ENCODE measurements at regions not wholly inside any gene's neighbourhood (a gene's known extent, or its start where the extent isn't known, plus 50 kb on each side); places are given as distances from the start of the nearest gene placed in this dataset.

DNA sequence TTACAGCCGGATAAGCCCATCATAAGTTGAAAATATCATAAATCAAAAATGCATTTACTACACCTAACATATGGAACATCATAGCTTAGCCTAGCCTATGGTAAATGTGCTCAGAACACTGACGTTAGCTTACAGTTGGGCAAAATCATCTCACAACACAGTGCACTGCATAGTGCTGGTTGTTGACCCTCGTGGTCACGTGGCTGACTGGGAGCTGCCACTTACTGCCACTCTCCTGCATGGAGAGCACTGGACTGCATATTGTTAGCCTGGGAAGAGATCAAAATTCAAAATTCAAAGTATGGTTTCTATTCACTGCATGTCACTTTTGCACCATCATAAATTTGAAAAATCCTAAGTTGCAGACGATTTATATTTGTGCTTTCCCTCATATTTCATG lies 94.0 kb upstream of the CACNA2D3 start:
- Histone ChIP-seq H3K27ac (ENCODE audit: low read length) (no peak overlapping the region), H3K27me3 (ENCODE audit: control insufficient read depth, insufficient read depth, low read length) (no peaks in the 10 kb centered on the region), H3K9me3 (ENCODE audit: control insufficient read depth, insufficient read depth, low read length) (no peaks in the 10 kb centered on the region), H3K4me3 (ENCODE audit: low read length) (no peak overlapping the region), H3K36me3 (ENCODE audit: control insufficient read depth, insufficient read depth, low read length) (no peaks in the 10 kb centered on the region), H3K4me1 (ENCODE audit: control insufficient read depth, insufficient read depth, low read length) (no peaks in the 10 kb centered on the region)
- DNase-seq (ENCODE audit: low read depth, low spot score): no peak
- no CpG with 5 or more reads among the region's 5 CpGs for WGBS (ENCODE audit: insufficient coverage, insufficient read length)

DNA sequence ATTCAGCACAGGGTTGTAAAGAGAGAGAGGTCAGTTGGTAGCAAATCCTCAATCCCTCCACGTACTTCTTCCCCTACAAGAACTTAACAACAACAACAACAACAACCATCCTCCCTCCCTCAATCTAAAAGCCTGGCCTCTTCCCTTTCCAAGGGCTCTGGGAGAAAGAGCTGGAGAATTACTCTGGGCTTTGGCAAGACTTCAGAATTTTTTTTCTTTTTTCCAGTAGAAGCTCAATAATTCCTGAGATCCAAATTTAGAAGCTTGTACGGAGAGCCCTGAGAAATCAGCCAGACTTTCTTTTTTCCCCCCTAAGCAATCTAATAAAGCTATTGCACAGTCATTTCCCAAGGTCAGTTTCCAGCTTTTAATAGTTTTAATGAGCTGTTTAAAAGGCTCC lies 95.8 kb upstream of the CACNA2D3 start:
- WGBS (ENCODE audit: insufficient coverage, insufficient read length): 100% methylated on average over 1 of the region's 2 CpGs
- no peaks in the 10 kb centered on the region for H3K27me3 ChIP-seq (ENCODE audit: control insufficient read depth, insufficient read depth, low read length)
- H3K4me1 ChIP-seq (ENCODE audit: control insufficient read depth, insufficient read depth, low read length): no peaks in the 10 kb centered on the region
- no peaks in the 10 kb centered on the region for H3K9me3 ChIP-seq (ENCODE audit: control insufficient read depth, insufficient read depth, low read length)
- H3K27ac ChIP-seq (ENCODE audit: low read length): no peak overlapping the region
- no peaks in the 10 kb centered on the region for H3K36me3 ChIP-seq (ENCODE audit: control insufficient read depth, insufficient read depth, low read length)
- no peak overlapping the region for H3K4me3 ChIP-seq (ENCODE audit: low read length)
- no peak for DNase-seq (ENCODE audit: low read depth, low spot score)

DNA sequence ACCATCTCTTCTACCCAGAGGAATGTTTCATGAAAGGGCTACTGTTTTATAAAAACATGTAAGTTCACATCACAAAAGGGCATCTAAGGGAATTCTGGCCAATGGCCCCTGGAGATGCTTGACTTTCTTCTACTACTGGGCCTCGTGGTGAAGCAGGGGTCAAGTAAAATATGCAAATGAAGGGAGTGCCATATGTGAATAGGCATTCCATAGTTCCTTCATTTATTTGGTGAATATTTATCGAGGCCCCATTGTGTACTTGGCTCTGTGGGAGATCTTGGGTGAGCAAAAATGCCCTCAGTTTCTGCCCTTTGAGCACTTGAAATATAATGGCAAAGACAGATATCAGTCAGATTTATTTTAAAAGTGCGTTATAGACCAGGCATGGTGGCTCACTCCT lies 101.3 kb upstream of the CACNA2D3 start:
- no peaks in the 10 kb centered on the region for H3K9me3 ChIP-seq (ENCODE audit: control insufficient read depth, insufficient read depth, low read length)
- H3K36me3 ChIP-seq (ENCODE audit: control insufficient read depth, insufficient read depth, low read length): no peaks in the 10 kb centered on the region
- no peak for DNase-seq (ENCODE audit: low read depth, low spot score)
- no peak overlapping the region for H3K4me3 ChIP-seq (ENCODE audit: low read length)
- H3K27me3 ChIP-seq (ENCODE audit: control insufficient read depth, insufficient read depth, low read length): no peaks in the 10 kb centered on the region
- H3K27ac ChIP-seq (ENCODE audit: low read length): no peak overlapping the region
- no CpG with 5 or more reads among the region's 3 CpGs for WGBS (ENCODE audit: insufficient coverage, insufficient read length)
- no peaks in the 10 kb centered on the region for H3K4me1 ChIP-seq (ENCODE audit: control insufficient read depth, insufficient read depth, low read length)

DNA sequence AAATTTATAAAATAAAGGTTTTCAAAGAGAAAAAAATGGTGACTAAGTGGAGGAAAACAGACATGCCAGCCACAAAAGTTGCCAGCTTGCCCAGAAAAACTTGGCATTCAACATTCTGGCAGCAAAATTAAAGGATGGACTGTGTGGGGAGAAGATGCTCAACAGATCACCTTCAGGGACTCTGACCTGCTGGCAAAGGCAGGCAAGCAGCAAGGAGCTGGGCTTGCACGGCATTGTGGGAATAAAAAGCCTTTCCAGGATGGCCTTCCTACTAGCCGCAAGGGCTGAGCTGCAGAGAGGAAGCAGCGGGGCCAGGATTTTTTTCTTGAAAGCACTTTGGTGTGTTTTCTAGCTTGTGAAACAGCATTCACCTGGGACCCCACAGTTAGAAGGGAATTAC lies 101.9 kb upstream of the CACNA2D3 start:
- WGBS (ENCODE audit: insufficient coverage, insufficient read length): no CpG with 5 or more reads among the region's 3 CpGs
- no peaks in the 10 kb centered on the region for H3K36me3 ChIP-seq (ENCODE audit: control insufficient read depth, insufficient read depth, low read length)
- DNase-seq (ENCODE audit: low read depth, low spot score): no peak

DNA sequence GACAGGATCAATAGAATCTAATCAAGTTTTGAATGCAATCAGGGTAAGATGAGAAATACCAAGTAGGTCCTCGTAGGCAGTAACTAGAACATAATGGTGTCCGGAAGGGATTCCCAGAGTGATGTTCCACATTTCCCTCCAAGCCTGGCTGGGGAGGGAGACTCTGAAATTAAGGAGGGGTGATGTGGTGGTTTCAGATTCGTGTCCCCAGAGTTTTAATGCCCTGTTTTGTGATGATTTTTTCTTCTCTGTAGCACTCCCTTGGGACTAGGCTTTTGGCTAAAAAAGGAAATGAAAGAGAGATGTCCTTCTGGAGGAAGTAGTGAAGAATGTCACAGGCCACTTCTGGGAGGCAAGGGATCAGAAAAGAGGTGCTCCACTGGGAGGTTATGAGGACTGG lies 108.3 kb upstream of the CACNA2D3 start:
- no peaks in the 10 kb centered on the region for H3K9me3 ChIP-seq (ENCODE audit: control insufficient read depth, insufficient read depth, low read length)
- H3K36me3 ChIP-seq (ENCODE audit: control insufficient read depth, insufficient read depth, low read length): no peaks in the 10 kb centered on the region
- H3K4me1 ChIP-seq (ENCODE audit: control insufficient read depth, insufficient read depth, low read length): 0 out of 2 replicates have a peak, but pooled peaks cover 2% of the 10 kb centered on the region
- no CpG with 5 or more reads among the region's 3 CpGs for WGBS (ENCODE audit: insufficient coverage, insufficient read length)
- no peak for DNase-seq (ENCODE audit: low read depth, low spot score)
- H3K4me3 ChIP-seq (ENCODE audit: low read length): no peak overlapping the region
- H3K27ac ChIP-seq (ENCODE audit: low read length): no peak overlapping the region
- H3K27me3 ChIP-seq (ENCODE audit: control insufficient read depth, insufficient read depth, low read length): no peaks in the 10 kb centered on the region

More for the DNA sequence above, 101.9 kb upstream of the CACNA2D3 start:
- Histone ChIP-seq H3K27ac (ENCODE audit: low read length) (no peak overlapping the region), H3K27me3 (ENCODE audit: control insufficient read depth, insufficient read depth, low read length) (no peaks in the 10 kb centered on the region), H3K9me3 (ENCODE audit: control insufficient read depth, insufficient read depth, low read length) (no peaks in the 10 kb centered on the region), H3K4me3 (ENCODE audit: low read length) (no peak overlapping the region), H3K4me1 (ENCODE audit: control insufficient read depth, insufficient read depth, low read length) (no peaks in the 10 kb centered on the region)

- Histone ChIP-seq H3K4me3 (ENCODE audit: low read length) (no peak overlapping the region), H3K27ac (ENCODE audit: low read length) (no peak overlapping the region), H3K36me3 (ENCODE audit: control insufficient read depth, insufficient read depth, low read length) (no peaks in the 10 kb centered on the region), H3K9me3 (ENCODE audit: control insufficient read depth, insufficient read depth, low read length) (no peaks in the 10 kb centered on the region), H3K27me3 (ENCODE audit: control insufficient read depth, insufficient read depth, low read length) (no peaks in the 10 kb centered on the region), H3K4me1 (ENCODE audit: control insufficient read depth, insufficient read depth, low read length) (peaks cover 2% of the 10 kb centered on the region; the same call in 1 of the 2 replicates)
- no CpG with 5 or more reads among the region's 2 CpGs for WGBS (ENCODE audit: insufficient coverage, insufficient read length)
- no peak for DNase-seq (ENCODE audit: low read depth, low spot score)
Measured at GRCh38 chr3:54008744-54009143, 113.6 kb upstream of the CACNA2D3 start.

DNA sequence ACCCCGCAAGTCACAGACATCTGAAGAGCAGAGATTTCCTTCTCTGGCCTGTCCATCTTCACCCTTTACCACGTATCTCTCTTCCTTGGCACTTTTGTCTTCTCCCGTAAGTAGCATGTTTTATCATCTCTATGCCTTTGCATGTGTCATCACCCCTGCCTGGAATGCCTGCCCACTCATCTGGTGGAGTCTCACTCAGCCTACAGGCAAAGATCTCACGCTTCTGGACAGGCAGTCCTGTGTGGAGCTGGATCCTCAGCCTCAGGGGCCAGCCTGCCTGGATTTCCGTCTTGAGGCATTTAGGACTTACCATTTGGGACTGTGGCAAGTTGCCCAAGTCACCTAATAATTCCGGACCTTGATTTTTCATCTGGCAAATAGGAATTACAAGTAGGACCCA lies 114.3 kb upstream of the CACNA2D3 start:
- peaks cover 2% of the 10 kb centered on the region; the same call in 1 of the 2 replicates for H3K4me1 ChIP-seq (ENCODE audit: control insufficient read depth, insufficient read depth, low read length)
- no CpG with 5 or more reads among the region's 6 CpGs for WGBS (ENCODE audit: insufficient coverage, insufficient read length)

DNA sequence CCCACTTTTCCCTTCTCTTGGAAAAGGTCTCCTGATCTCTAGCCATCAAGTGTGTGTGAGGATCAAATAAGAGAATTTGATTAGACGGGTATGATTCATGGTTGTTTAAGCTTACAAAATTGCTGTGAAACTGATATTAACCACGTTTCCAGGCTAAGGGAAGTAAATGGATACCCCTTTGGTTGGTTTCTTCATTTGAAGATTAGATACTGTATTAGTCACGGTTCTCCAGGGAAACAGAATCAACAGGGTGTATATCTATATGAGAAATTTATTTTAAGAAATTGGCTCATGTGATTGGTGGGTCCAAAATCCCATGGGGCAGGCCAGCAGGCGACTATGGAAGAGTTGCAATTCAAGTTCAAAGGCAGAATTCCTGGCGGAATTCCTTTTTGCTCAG lies 112.7 kb upstream of the SELENOK start:
- Histone ChIP-seq H3K9me3 (ENCODE audit: control insufficient read depth, insufficient read depth, low read length) (no peaks in the 10 kb centered on the region), H3K36me3 (ENCODE audit: control insufficient read depth, insufficient read depth, low read length) (no peaks in the 10 kb centered on the region), H3K27ac (ENCODE audit: low read length) (no peak overlapping the region), H3K4me1 (ENCODE audit: control insufficient read depth, insufficient read depth, low read length) (no peaks in the 10 kb centered on the region; the same call in 1 of the 2 replicates), H3K4me3 (ENCODE audit: low read length) (no peak overlapping the region), H3K27me3 (ENCODE audit: control insufficient read depth, insufficient read depth, low read length) (no peaks in the 10 kb centered on the region)
- WGBS (ENCODE audit: insufficient coverage, insufficient read length): no CpG with 5 or more reads among the region's 5 CpGs
- no peak for DNase-seq (ENCODE audit: low read depth, low spot score)

More for the DNA sequence above, 114.3 kb upstream of the CACNA2D3 start:
- Histone ChIP-seq H3K27ac (ENCODE audit: low read length) (no peak overlapping the region), H3K4me3 (ENCODE audit: low read length) (no peak overlapping the region), H3K36me3 (ENCODE audit: control insufficient read depth, insufficient read depth, low read length) (no peaks in the 10 kb centered on the region), H3K27me3 (ENCODE audit: control insufficient read depth, insufficient read depth, low read length) (no peaks in the 10 kb centered on the region), H3K9me3 (ENCODE audit: control insufficient read depth, insufficient read depth, low read length) (no peaks in the 10 kb centered on the region)
- no peak for DNase-seq (ENCODE audit: low read depth, low spot score)

- DNase-seq (ENCODE audit: low read depth, low spot score): no peak
- Histone ChIP-seq H3K9me3 (ENCODE audit: control insufficient read depth, insufficient read depth, low read length) (no peaks in the 10 kb centered on the region), H3K36me3 (ENCODE audit: control insufficient read depth, insufficient read depth, low read length) (no peaks in the 10 kb centered on the region), H3K27me3 (ENCODE audit: control insufficient read depth, insufficient read depth, low read length) (no peaks in the 10 kb centered on the region), H3K27ac (ENCODE audit: low read length) (no peak overlapping the region), H3K4me1 (ENCODE audit: control insufficient read depth, insufficient read depth, low read length) (no peaks in the 10 kb centered on the region; the same call in 1 of the 2 replicates), H3K4me3 (ENCODE audit: low read length) (no peak overlapping the region)
- no CpG with 5 or more reads among the region's 9 CpGs for WGBS (ENCODE audit: insufficient coverage, insufficient read length)
Measured at GRCh38 chr3:54003136-54003535, 111.5 kb upstream of the SELENOK start.

GRCh38 chr3:53999725-54000124 lies 108.1 kb upstream of the SELENOK start:
- Histone ChIP-seq H3K27ac (ENCODE audit: low read length) (no peak overlapping the region), H3K9me3 (ENCODE audit: control insufficient read depth, insufficient read depth, low read length) (no peaks in the 10 kb centered on the region), H3K4me3 (ENCODE audit: low read length) (no peak overlapping the region), H3K27me3 (ENCODE audit: control insufficient read depth, insufficient read depth, low read length) (no peaks in the 10 kb centered on the region), H3K36me3 (ENCODE audit: control insufficient read depth, insufficient read depth, low read length) (no peaks in the 10 kb centered on the region), H3K4me1 (ENCODE audit: control insufficient read depth, insufficient read depth, low read length) (0 out of 2 replicates have a peak, but pooled peaks cover 1% of the 10 kb centered on the region)
- WGBS (ENCODE audit: insufficient coverage, insufficient read length): no CpG with 5 or more reads among the region's 3 CpGs
- no peak for DNase-seq (ENCODE audit: low read depth, low spot score)

- H3K36me3 ChIP-seq (ENCODE audit: control insufficient read depth, insufficient read depth, low read length): no peaks in the 10 kb centered on the region
- H3K4me1 ChIP-seq (ENCODE audit: control insufficient read depth, insufficient read depth, low read length): 0 out of 2 replicates have a peak, but pooled peaks cover 1% of the 10 kb centered on the region
- H3K27ac ChIP-seq (ENCODE audit: low read length): no peak overlapping the region
- H3K9me3 ChIP-seq (ENCODE audit: control insufficient read depth, insufficient read depth, low read length): no peaks in the 10 kb centered on the region
- WGBS (ENCODE audit: insufficient coverage, insufficient read length): no CpG with 5 or more reads among the region's 2 CpGs
- H3K4me3 ChIP-seq (ENCODE audit: low read length): no peak overlapping the region
- DNase-seq (ENCODE audit: low read depth, low spot score): no peak
- no peaks in the 10 kb centered on the region for H3K27me3 ChIP-seq (ENCODE audit: control insufficient read depth, insufficient read depth, low read length)
Measured at GRCh38 chr3:53998980-53999379, 107.3 kb upstream of the SELENOK start.

Data from iPS DF 6.9 (cell line).